ENCODE measurements at regions not wholly inside any gene's neighbourhood (a gene's known extent, or its start where the extent isn't known, plus 50 kb on each side); places are given as distances from the start of the nearest gene placed in this dataset.

- no peaks in the 10 kb centered on the region for H3F3A ChIP-seq (ENCODE audit: insufficient read depth, low read depth)
- no peak overlapping the region for H3K27ac ChIP-seq
- H2AFZ ChIP-seq, result no peak overlapping the region
- CTCF ChIA-PET, result no interaction called here
- H3K9me3 ChIP-seq (ENCODE audit: insufficient read depth, low read depth), result no peaks in the 10 kb centered on the region
- no peaks in the 10 kb centered on the region for H4K20me1 ChIP-seq (ENCODE audit: insufficient read depth)
- H3K27me3 ChIP-seq (ENCODE audit: insufficient read depth, low read depth), result no peaks in the 10 kb centered on the region
- no peaks in the 10 kb centered on the region for H3K36me3 ChIP-seq (ENCODE audit: low read depth)
- TF ChIP-seq, protein P1, sequence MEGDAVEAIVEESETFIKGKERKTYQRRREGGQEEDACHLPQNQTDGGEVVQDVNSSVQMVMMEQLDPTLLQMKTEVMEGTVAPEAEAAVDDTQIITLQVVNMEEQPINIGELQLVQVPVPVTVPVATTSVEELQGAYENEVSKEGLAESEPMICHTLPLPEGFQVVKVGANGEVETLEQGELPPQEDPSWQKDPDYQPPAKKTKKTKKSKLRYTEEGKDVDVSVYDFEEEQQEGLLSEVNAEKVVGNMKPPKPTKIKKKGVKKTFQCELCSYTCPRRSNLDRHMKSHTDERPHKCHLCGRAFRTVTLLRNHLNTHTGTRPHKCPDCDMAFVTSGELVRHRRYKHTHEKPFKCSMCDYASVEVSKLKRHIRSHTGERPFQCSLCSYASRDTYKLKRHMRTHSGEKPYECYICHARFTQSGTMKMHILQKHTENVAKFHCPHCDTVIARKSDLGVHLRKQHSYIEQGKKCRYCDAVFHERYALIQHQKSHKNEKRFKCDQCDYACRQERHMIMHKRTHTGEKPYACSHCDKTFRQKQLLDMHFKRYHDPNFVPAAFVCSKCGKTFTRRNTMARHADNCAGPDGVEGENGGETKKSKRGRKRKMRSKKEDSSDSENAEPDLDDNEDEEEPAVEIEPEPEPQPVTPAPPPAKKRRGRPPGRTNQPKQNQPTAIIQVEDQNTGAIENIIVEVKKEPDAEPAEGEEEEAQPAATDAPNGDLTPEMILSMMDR (conservative IDR thresholded peaks at IDR 0.05), result no peak
- TF ChIP-seq EZH2 (IDR thresholded peaks at IDR 0.05; ENCODE audit: low read depth), result no peak
- H3K9me2 ChIP-seq (ENCODE audit: insufficient read depth), result no peaks in the 10 kb centered on the region
- H3K4me3 ChIP-seq, result no peak overlapping the region
- no peaks in the 10 kb centered on the region for H3K79me2 ChIP-seq (ENCODE audit: low read depth)
- no peak overlapping the region for H3K4me2 ChIP-seq
- POLR2A ChIA-PET (ENCODE audit: unreplicated experiment), result no interaction called here
- no peaks in the 10 kb centered on the region for H3K4me1 ChIP-seq (replicated peaks; ENCODE audit: insufficient read depth)
- intact Hi-C loops (cut with micrococcal nuclease; ENCODE audit: unreplicated experiment), result no loop called here
- DNase-seq, result no peak
- BruUV-seq (replicated peaks), result no TSS peak
These were observed 1073.3 kb upstream of the ACVR2A start for GRCh38 chr2:146771531-146771930.

GRCh38 chr2:146764301-146764700 lies 1080.5 kb upstream of the ACVR2A start:
- Histone ChIP-seq H3K27ac (no peak overlapping the region), H3K4me2 (no peak overlapping the region), H4K20me1 (ENCODE audit: insufficient read depth) (no peaks in the 10 kb centered on the region), H3K79me2 (ENCODE audit: low read depth) (no peaks in the 10 kb centered on the region), H3K9me3 (ENCODE audit: insufficient read depth, low read depth) (no peaks in the 10 kb centered on the region), H3F3A (ENCODE audit: insufficient read depth, low read depth) (no peaks in the 10 kb centered on the region), H3K36me3 (ENCODE audit: low read depth) (no peaks in the 10 kb centered on the region), H3K27me3 (ENCODE audit: insufficient read depth, low read depth) (no peaks in the 10 kb centered on the region), H3K4me3 (no peak overlapping the region), H2AFZ (no peak overlapping the region; the same call in 1 of the 2 replicates), H3K9me2 (ENCODE audit: insufficient read depth) (no peaks in the 10 kb centered on the region), H3K4me1 (replicated peaks; ENCODE audit: insufficient read depth) (no peaks in the 10 kb centered on the region)
- no TSS peak for BruUV-seq (replicated peaks)
- intact Hi-C loops (cut with micrococcal nuclease; ENCODE audit: unreplicated experiment), result no loop called here
- ChIA-PET POLR2A (ENCODE audit: unreplicated experiment) (no interaction called here), CTCF (no interaction called here)
- no peak for DNase-seq
- no peak for TF ChIP-seq EZH2 (IDR thresholded peaks at IDR 0.05; ENCODE audit: low read depth)
- TF ChIP-seq, protein P1 (conservative IDR thresholded peaks at IDR 0.05), result no peak

DNA sequence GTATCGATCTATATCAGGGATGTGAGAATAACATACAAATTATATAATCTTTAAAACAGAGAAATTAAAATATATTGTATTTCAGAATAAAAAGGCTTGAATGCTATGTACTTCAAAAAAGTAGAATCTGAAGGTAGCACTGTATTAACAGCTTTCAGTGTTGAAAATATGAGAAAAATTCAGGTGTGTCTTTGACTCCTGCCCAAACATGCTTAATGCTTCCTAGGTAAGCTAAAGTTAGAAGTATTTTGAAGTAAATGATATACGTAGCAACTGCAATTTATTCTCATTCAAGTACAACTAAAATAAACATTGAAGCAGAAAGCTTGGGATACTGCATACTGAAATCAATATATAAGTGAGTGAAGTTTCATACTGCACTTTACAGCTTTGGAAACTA lies 1082.0 kb upstream of the ACVR2A start:
- intact Hi-C loops (cut with micrococcal nuclease; ENCODE audit: unreplicated experiment), result no loop called here
- Histone ChIP-seq H3K27me3 (ENCODE audit: insufficient read depth, low read depth) (no peaks in the 10 kb centered on the region), H3K4me2 (no peak overlapping the region), H3K9me2 (ENCODE audit: insufficient read depth) (no peaks in the 10 kb centered on the region), H4K20me1 (ENCODE audit: insufficient read depth) (no peaks in the 10 kb centered on the region), H2AFZ (no peak overlapping the region), H3K36me3 (ENCODE audit: low read depth) (no peaks in the 10 kb centered on the region), H3F3A (ENCODE audit: insufficient read depth, low read depth) (no peaks in the 10 kb centered on the region), H3K79me2 (ENCODE audit: low read depth) (no peaks in the 10 kb centered on the region), H3K4me1 (replicated peaks; ENCODE audit: insufficient read depth) (no peaks in the 10 kb centered on the region), H3K9me3 (ENCODE audit: insufficient read depth, low read depth) (no peaks in the 10 kb centered on the region), H3K4me3 (no peak overlapping the region), H3K27ac (no peak overlapping the region)
- TF ChIP-seq, protein P1 (conservative IDR thresholded peaks at IDR 0.05), result no peak
- no peak for TF ChIP-seq EZH2 (IDR thresholded peaks at IDR 0.05; ENCODE audit: low read depth)
- CTCF ChIA-PET, result no interaction called here
- no TSS peak for BruUV-seq (replicated peaks)
- DNase-seq, result no peak
- POLR2A ChIA-PET (ENCODE audit: unreplicated experiment), result no interaction called here
